ENCODE measurements at regions not wholly inside any gene's neighbourhood (a gene's known extent, or its start where the extent isn't known, plus 50 kb on each side); places are given as distances from the start of the nearest gene placed in this dataset.

GRCh38 chr10:43985941-43986340, 337.3 kb upstream of the ZNF32 start:
- DNase-seq (ENCODE audit: low read depth), result no peak

GRCh38 chr10:43983856-43984271, 335.2 kb upstream of the ZNF32 start:
- no peak for DNase-seq (ENCODE audit: low read depth)
- no peak overlapping the region for H3K4me3 ChIP-seq (ENCODE audit: low read length)
- TF ChIP-seq CTCF (IDR thresholded peaks at IDR 0.05; ENCODE audit: insufficient read depth, low read depth, low read length, missing control alignments), result no peak

More at GRCh38 chr10:43985941-43986340, 337.3 kb upstream of the ZNF32 start:
- no peak overlapping the region for H3K4me3 ChIP-seq (ENCODE audit: low read length)
- no peak for TF ChIP-seq CTCF (IDR thresholded peaks at IDR 0.05; ENCODE audit: insufficient read depth, low read depth, low read length, missing control alignments)

- TF ChIP-seq CTCF (IDR thresholded peaks at IDR 0.05; ENCODE audit: insufficient read depth, low read depth, low read length, missing control alignments), result no peak
- DNase-seq (ENCODE audit: low read depth), result no peak
- H3K4me3 ChIP-seq (ENCODE audit: low read length), result no peak overlapping the region
Observed at GRCh38 chr10:43983405-43983804, 334.7 kb upstream of the ZNF32 start.

- TF ChIP-seq CTCF (IDR thresholded peaks at IDR 0.05; ENCODE audit: insufficient read depth, low read depth, low read length, missing control alignments), result no peak
- no peak for DNase-seq (ENCODE audit: low read depth)
Observed at GRCh38 chr10:43982250-43982649, 333.6 kb upstream of the ZNF32 start.

GRCh38 chr10:43981696-43982095, 333.0 kb upstream of the ZNF32 start:
- no peak for TF ChIP-seq CTCF (IDR thresholded peaks at IDR 0.05; ENCODE audit: insufficient read depth, low read depth, low read length, missing control alignments)
- no peak for DNase-seq (ENCODE audit: low read depth)
- no peak overlapping the region for H3K4me3 ChIP-seq (ENCODE audit: low read length)

More at GRCh38 chr10:43982250-43982649, 333.6 kb upstream of the ZNF32 start:
- no peak overlapping the region for H3K4me3 ChIP-seq (ENCODE audit: low read length)

GRCh38 chr10:43981232-43981631, 332.6 kb upstream of the ZNF32 start:
- no peak for DNase-seq (ENCODE audit: low read depth)
- TF ChIP-seq CTCF (IDR thresholded peaks at IDR 0.05; ENCODE audit: insufficient read depth, low read depth, low read length, missing control alignments), result no peak
- H3K4me3 ChIP-seq (ENCODE audit: low read length), result no peak overlapping the region

GRCh38 chr10:43980715-43981114, 332.0 kb upstream of the ZNF32 start:
- no peak overlapping the region for H3K4me3 ChIP-seq (ENCODE audit: low read length)
- TF ChIP-seq CTCF (IDR thresholded peaks at IDR 0.05; ENCODE audit: insufficient read depth, low read depth, low read length, missing control alignments), result no peak
- DNase-seq (ENCODE audit: low read depth), result no peak

Data from epithelial cell of esophagus (primary cell).